Right atrium auricular region (tissue), 2 donors: ENCODE measurements at regions not wholly inside any gene's neighbourhood (a gene's known extent, or its start where the extent isn't known, plus 50 kb on each side); places are given as distances from the start of the nearest gene placed in this dataset.

ENCODE experiments used
- DNase-seq: peaks from one replicate; pipeline ENCODE4 v3.0.0-alpha.2; 2019; ENCODE audit warnings: low spot score
- H3K27ac ChIP-seq, 2 donors: fragments of 200-600 bp; sonication (generic); 1 replicate in 1 of 2; 2 replicates in 1 of 2; pipeline ENCODE4 v1.5.1; 2016 to 2019
- H3K27me3 ChIP-seq, 2 donors: fragments of 200-600 bp; sonication (generic); one replicate each; pipeline versions ENCODE4 v1.5.1 to v1.6.0; 2017 to 2019
- H3K36me3 ChIP-seq: fragments of 200-600 bp; sonication (generic); one replicate; pipeline ENCODE4 v1.5.1; 2016
- H3K4me1 ChIP-seq, 2 donors: fragments of 200-600 bp; sonication (generic); one replicate each; pipeline versions ENCODE4 v1.5.1 to v1.6.0; 2017 to 2019
- H3K4me3 ChIP-seq, 2 donors: fragments of 200-600 bp; sonication (generic); 1 replicate in 1 of 2; 2 replicates in 1 of 2; pipeline ENCODE4 v1.5.1; 2017 to 2019; ENCODE audit warnings: mild to moderate bottlenecking in 1 of 2, moderate library complexity in 1 of 2
- H3K9me3 ChIP-seq, 2 donors: fragments of 200-600 bp; sonication (generic); one replicate each; pipeline ENCODE4 v1.5.1; 2019
- CTCF ChIP-seq, 2 donors: fragments of 200-600 bp; sonication (generic); IDR thresholded peaks; one replicate each; pipeline ENCODE4 v1.5.1; 2019; ENCODE audit warnings: antibody characterized with exemption in 2 of 2

- H3K4me1 ChIP-seq: no peaks in the 10 kb centered on the region
- peaks cover 0 to 7% of the 10 kb centered on the region in 2 donors for H3K9me3 ChIP-seq
- H3K27ac ChIP-seq: no peak overlapping the region
- H3K27me3 ChIP-seq: no peaks in the 10 kb centered on the region
- no peak for TF ChIP-seq CTCF (IDR thresholded peaks at IDR 0.05)
- no peaks in the 10 kb centered on the region for H3K36me3 ChIP-seq
- no peak for DNase-seq
- H3K4me3 ChIP-seq: no peak overlapping the region
Measured at GRCh38 chr10:130531312-130531711, 395.1 kb downstream of the GLRX3 start.

- Histone ChIP-seq H3K4me3 (no peak overlapping the region), H3K27ac (no peak overlapping the region), H3K36me3 (no peaks in the 10 kb centered on the region), H3K9me3 (peaks cover 0 to 6% of the 10 kb centered on the region in 2 donors), H3K4me1 (no peaks in the 10 kb centered on the region), H3K27me3 (no peaks in the 10 kb centered on the region)
- DNase-seq: peak; percentile 13
- TF ChIP-seq CTCF (IDR thresholded peaks at IDR 0.05): no peak
Measured at GRCh38 chr10:130541090-130541489, 404.9 kb downstream of the GLRX3 start.

- no peak overlapping the region for H3K27ac ChIP-seq
- H3K4me1 ChIP-seq: no peaks in the 10 kb centered on the region
- DNase-seq: peak; percentile 23
- TF ChIP-seq CTCF (IDR thresholded peaks at IDR 0.05): no peak
- H3K9me3 ChIP-seq: peaks cover 0 to 5% of the 10 kb centered on the region in 2 donors
- H3K36me3 ChIP-seq: no peaks in the 10 kb centered on the region
- H3K27me3 ChIP-seq: no peaks in the 10 kb centered on the region
- H3K4me3 ChIP-seq: no peak overlapping the region
Measured at GRCh38 chr10:130542761-130543160, 406.6 kb downstream of the GLRX3 start.

GRCh38 chr10:130543794-130544193, 407.6 kb downstream of the GLRX3 start:
- Histone ChIP-seq H3K4me3 (no peak overlapping the region), H3K9me3 (no peaks in the 10 kb centered on the region), H3K4me1 (no peaks in the 10 kb centered on the region), H3K36me3 (no peaks in the 10 kb centered on the region), H3K27me3 (no peaks in the 10 kb centered on the region), H3K27ac (no peak overlapping the region)
- peak; percentile 40 for DNase-seq
- no peak for TF ChIP-seq CTCF (IDR thresholded peaks at IDR 0.05)

GRCh38 chr10:130545122-130545521, 408.9 kb downstream of the GLRX3 start:
- Histone ChIP-seq H3K4me3 (no peak overlapping the region), H3K4me1 (no peaks in the 10 kb centered on the region), H3K36me3 (no peaks in the 10 kb centered on the region), H3K27ac (no peak overlapping the region), H3K27me3 (no peaks in the 10 kb centered on the region), H3K9me3 (no peaks in the 10 kb centered on the region)
- no peak for TF ChIP-seq CTCF (IDR thresholded peaks at IDR 0.05)
- DNase-seq: no peak

- Histone ChIP-seq H3K36me3 (no peaks in the 10 kb centered on the region), H3K27me3 (no peaks in the 10 kb centered on the region)
Measured at GRCh38 chr10:130545697-130546096, 409.5 kb downstream of the GLRX3 start.

More at GRCh38 chr10:130545697-130546096, 409.5 kb downstream of the GLRX3 start:
- DNase-seq: peak; percentile 32
- no peak for TF ChIP-seq CTCF (IDR thresholded peaks at IDR 0.05)
- Histone ChIP-seq H3K4me3 (no peak overlapping the region), H3K9me3 (no peaks in the 10 kb centered on the region), H3K4me1 (no peaks in the 10 kb centered on the region), H3K27ac (no peak overlapping the region)
